AG08395 (cell line): ENCODE measurements at regions not wholly inside any gene's neighbourhood (a gene's known extent, or its start where the extent isn't known, plus 50 kb on each side); places are given as distances from the start of the nearest gene placed in this dataset.
"Not testable (repeated sequence)": the region's sequence is repeated elsewhere in the genome, so short reads cannot be mapped to it uniquely, and the experiment has no call there.

Experiments
- DNase-seq: peaks from one replicate; pipeline ENCODE4 v3.0.0; 2012; ENCODE audit warnings: mixed read lengths, low spot score

GRCh38 chr15:55126111-55126510 lies 70.6 kb downstream of the RSL24D1 start:
- no peak for DNase-seq

- DNase-seq, result no peak
Observed at GRCh38 chr15:55124616-55125015, 72.1 kb downstream of the RSL24D1 start.

- no peak for DNase-seq
Observed at GRCh38 chr15:55118344-55118870, 78.3 kb downstream of the RSL24D1 start.

- DNase-seq, result no peak
Observed at GRCh38 chr15:55116636-55117035, 80.1 kb downstream of the RSL24D1 start.

GRCh38 chr15:55113736-55114135 lies 83.0 kb downstream of the RSL24D1 start:
- DNase-seq, result no peak

GRCh38 chr15:55112706-55113105 lies 84.0 kb downstream of the RSL24D1 start:
- DNase-seq, result no peak

GRCh38 chr15:55110446-55110845 lies 86.3 kb downstream of the RSL24D1 start:
- DNase-seq, result no peak

- DNase-seq, result peak; percentile 33
Observed at GRCh38 chr15:55108858-55109518, 87.8 kb downstream of the RSL24D1 start.

- no peak for DNase-seq
Observed at GRCh38 chr15:55108448-55108847, 88.3 kb downstream of the RSL24D1 start.

GRCh38 chr15:55106155-55106554 lies 90.6 kb downstream of the RSL24D1 start:
- no peak for DNase-seq

GRCh38 chr15:55094136-55094535 lies 102.6 kb downstream of the RSL24D1 start:
- DNase-seq, result no peak

- DNase-seq, result no peak
Observed at GRCh38 chr15:55088207-55088606, 108.5 kb downstream of the RSL24D1 start.

GRCh38 chr15:55084673-55085072 lies 112.1 kb downstream of the RSL24D1 start:
- no peak for DNase-seq

- no peak for DNase-seq
Observed at GRCh38 chr15:55084216-55084615, 112.5 kb downstream of the RSL24D1 start.

- DNase-seq, result not testable (repeated sequence)
Observed at GRCh38 chr15:55077052-55077451, 119.7 kb downstream of the RSL24D1 start.

GRCh38 chr15:55074431-55074830 lies 122.3 kb downstream of the RSL24D1 start:
- DNase-seq, result no peak

- not testable (repeated sequence) for DNase-seq
Observed at GRCh38 chr15:55063970-55064369, 132.8 kb downstream of the RSL24D1 start.

- DNase-seq, result no peak
Observed at GRCh38 chr15:55060836-55061235, 135.9 kb downstream of the RSL24D1 start.

GRCh38 chr15:55056500-55056899 lies 140.2 kb downstream of the RSL24D1 start:
- DNase-seq, result no peak

GRCh38 chr15:55044162-55044561 lies 152.6 kb downstream of the RSL24D1 start:
- no peak for DNase-seq

GRCh38 chr15:55037071-55037470 lies 159.7 kb downstream of the RSL24D1 start:
- DNase-seq, result no peak

GRCh38 chr15:55035749-55036148 lies 161.0 kb downstream of the RSL24D1 start:
- no peak for DNase-seq

- no peak for DNase-seq
Observed at GRCh38 chr15:55033574-55033973, 163.2 kb downstream of the RSL24D1 start.

- no peak for DNase-seq
Observed at GRCh38 chr15:55031727-55032126, 165.0 kb downstream of the RSL24D1 start.
